DMS79 treated with DMSO at 0.1 percent for 48 hours (cell line): ENCODE measurements at regions not wholly inside any gene's neighbourhood (a gene's known extent, or its start where the extent isn't known, plus 50 kb on each side); places are given as distances from the start of the nearest gene placed in this dataset.
"Not testable (repeated sequence)": the region's sequence is repeated elsewhere in the genome, so short reads cannot be mapped to it uniquely, and the experiment has no call there.

ENCODE experiments used
- DNase-seq: peaks from one replicate; lab custom pipeline; 2025; lab: John Stamatoyannopoulos, UW

DNA sequence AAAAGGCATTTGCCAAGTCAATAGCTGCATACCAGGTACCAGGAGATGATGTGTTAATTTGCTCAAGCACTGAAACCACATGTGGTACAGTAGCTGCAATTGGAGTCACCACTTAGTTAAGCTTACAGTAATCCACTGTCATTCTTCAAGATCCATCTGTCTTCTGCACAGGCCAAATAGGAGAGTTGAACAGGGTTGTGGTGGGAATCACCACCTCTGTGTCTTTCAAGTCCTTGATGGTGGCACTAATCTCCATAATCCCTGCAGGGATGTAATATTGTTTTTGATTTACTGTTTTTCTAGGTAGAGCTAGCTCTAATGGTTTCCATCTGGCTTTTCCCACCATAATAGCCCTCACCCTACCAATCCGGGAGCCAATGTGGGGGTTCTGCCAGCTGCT lies 91.9 kb downstream of the FCRL5 start:
- no peak for DNase-seq

DNA sequence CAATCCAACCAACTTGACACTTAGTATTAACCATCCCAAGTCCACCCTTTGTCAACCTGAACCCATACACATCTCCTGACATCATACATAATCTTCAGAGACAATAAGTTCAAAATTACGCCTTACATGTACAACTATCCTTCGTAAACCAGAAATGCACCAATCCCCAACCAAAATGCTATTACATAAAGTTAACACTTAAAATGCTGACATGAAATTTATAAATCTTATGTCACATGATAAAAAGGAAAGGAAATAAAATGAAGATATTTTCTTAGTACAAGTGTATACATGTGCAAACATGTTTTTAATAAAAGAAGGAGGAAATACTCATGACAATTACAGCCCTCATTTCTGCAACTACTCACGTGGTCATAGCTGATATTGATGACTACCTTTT lies 95.0 kb downstream of the FCRL5 start:
- DNase-seq, result no peak

DNA sequence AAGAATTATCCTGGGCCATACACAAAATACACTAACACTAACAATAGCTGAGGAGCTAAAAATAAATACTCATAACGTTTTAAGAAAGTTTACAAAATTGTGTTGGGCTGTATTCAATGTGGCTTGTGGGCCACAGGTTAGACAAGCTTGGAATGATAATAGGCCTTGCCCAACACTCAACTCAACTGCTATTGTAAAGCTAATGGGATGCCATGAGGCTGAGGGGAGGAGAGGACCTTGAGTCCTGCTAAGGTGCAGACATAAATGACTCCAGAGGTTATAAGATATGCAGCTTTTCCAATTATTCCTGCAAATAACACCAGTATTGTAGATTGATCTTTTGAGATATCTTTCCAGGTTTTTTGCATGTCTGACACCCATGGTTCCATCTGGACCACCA lies 97.0 kb downstream of the FCRL5 start:
- DNase-seq, result no peak

DNA sequence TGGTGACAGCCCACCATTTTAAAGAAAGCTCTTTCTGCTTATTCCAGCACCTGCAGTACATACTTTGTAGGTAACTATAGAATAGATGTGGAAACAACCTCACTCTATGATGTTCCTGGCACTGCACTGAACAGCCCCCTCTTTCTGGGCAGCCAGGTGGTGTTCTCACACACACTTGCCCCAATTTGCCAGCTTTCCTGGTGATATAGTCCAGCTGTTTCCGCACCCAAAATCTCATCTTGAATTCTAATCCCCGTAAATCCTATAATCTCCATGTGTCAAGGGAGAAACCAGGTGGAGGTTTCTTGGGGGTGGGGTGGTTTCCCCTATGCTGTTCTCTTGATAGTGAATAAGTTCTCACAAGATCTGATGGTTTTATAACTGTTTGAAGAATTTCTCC lies 102.2 kb downstream of the FCRL5 start:
- no peak for DNase-seq

DNA sequence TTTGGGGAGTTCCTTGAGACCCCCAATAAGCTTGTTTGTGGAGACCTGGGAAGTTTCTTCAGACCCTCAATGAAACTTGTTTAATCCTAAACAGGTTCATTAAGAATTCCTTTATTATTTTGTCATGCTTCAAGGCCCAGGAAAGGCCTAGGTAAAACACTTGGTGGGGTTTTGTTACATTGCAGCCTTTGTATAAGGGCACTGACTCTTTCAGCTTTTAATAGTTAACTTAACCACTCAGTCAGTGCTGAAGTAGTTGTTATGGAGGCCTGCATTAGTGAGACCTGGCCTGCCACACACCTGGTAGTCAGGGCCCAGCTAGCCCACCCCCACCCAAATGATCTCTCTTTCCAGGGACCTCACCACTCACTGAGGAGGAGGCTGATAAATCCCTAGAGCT lies 103.7 kb downstream of the FCRL5 start:
- no peak for DNase-seq

DNA sequence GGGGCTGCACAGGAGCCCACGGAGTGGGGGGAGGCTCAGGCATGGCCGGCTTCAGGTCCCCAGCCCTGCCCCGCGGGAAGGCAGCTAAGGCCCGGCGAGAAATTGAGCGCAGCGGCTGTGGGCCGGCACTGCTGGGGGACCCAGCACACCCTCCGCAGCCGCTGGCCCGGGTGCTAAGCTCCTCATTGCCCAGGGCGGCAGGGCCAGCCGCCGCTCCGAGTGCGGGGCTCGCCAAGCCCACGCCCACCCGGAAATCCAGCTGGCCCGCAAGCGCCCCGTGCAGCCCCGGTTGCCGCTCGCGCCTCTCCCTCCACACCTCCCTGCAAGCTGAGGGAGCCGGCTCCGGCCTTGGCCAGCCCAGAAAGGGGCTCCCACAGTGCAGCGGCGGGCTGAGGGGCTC lies 106.0 kb downstream of the FCRL5 start:
- not testable (repeated sequence) for DNase-seq

DNA sequence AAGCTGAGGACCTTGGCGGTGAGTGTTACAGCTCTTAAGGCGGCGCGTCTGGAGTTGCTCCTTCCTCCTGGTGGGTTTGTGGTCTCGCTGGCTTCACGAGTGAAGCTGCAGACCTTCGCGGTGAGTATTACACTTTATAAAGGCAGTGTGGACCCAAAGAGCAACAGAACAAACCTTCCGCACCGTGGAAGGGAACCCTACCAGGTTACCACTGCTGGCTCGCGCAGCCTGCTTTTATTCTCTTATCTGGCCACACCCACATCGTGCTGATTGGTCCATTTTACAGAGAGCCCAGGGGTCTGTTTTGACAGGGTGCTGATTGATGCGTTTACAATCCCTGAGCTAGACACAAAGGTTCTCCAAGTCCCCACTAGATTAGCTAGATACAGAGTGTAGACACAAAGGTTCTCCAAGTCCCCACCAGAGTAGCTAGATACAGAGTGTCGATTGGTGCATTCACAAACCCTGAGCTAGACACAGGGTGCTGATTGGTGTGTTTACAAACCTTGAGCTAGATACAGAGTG lies 106.6 kb downstream of the FCRL5 start:
- DNase-seq, result not testable (repeated sequence)

DNA sequence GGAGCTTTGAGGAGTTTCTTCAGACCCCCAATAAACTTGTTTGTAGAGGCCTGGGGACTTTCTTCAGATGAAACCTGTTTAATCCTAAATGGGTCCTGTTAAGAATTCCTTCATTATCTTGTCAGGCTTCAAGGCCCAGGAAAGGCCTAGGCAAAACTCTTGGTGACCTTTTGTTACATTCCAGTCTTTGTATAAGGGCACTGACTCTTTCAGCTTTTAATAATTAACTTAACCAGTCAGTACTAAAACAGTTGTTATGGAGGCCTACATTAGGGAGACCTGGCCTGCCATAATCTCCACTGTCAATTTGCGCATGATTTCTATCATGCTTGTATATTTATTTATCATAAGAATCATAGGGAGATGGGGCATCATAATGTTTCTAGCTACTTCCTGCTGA lies 110.2 kb downstream of the FCRL5 start:
- DNase-seq, result no peak

DNA sequence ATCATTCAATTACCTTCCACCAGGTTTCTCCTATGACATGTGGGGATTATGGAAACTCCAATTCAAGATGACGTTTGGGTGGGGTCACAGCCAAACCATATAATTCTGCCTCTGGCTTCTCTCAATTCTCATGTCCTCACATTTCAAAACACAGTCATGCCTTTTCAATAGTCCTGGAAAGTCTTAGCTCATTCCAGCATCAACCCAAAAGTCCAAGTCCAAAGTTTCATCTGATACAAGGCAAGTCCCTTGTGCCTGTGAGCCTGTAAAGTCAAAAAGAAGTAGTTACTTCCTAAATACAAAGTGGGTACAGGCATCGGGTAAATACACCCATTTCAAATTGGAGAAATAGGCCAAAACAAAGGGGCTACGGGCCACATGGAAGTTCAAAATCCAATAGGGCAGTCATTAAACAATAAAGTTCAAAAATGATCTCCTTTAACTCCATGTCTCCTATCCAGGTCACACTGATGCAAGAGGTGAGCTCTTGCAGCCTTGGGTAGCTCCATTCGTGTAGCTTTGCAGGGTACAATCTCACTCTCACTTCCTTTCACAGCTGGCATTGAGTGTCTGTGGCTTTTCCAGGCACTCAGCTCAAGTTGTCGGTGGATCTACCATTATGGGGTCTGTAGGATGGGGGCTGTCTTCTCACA lies 112.9 kb downstream of the FCRL5 start:
- no peak for DNase-seq

DNA sequence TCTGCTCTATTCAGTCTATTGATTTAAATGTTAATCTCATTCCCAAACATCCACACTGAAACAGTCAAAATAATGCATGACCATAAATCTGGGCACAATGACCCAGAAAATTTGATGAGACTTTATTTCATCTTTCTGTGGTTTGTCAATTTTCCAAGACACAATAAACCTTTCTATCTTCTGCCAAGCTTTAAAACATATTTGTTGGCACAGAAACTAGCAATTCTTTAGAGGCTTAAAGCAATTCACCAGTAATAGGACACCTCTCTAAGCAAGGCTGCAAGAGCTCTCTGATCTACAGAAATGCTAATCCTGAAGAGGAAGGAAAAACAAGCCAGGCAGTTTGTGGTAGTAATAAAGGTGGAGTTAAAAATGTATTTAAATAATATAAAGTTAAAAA lies 113.7 kb downstream of the FCRL5 start:
- DNase-seq, result no peak

DNA sequence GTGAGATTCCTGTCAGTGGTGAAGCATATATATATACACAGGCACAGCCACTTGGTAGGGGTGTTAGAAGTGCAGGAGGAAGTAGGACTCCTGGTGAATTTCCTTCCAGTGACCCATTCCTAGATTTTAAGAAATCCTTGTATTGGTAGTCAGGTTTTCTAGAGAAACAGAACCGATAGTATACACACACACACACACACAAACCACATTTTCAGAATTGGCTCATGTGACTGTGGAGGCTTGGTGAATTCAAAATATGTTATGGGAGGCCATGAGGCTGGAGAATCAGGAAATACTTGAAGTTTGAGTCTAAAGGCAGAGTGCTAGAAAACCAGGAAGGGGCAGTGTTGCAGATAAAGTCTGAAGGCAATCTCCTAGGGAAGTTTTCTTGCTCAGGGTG lies 114.2 kb downstream of the FCRL5 start:
- no peak for DNase-seq

DNA sequence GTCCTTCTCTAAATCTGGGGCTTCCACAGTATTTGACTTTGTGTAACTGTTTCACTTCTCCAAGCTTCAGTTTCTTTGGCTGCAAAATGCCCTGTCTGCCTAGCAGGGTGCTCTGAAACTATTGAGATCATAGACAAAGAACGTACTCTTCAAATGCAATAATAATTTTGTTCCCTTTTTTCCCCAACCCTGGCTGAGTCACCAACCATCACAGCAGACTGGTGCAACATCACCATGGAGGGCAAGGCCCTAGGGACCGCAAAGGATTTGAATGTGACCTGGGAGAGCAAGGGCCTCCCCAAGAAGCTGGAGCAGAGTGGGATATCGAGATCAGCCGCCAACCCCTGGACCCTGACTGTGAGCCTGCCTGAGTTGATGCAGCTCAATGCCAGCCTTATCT lies 115.0 kb downstream of the FCRL5 start:
- no peak for DNase-seq

DNA sequence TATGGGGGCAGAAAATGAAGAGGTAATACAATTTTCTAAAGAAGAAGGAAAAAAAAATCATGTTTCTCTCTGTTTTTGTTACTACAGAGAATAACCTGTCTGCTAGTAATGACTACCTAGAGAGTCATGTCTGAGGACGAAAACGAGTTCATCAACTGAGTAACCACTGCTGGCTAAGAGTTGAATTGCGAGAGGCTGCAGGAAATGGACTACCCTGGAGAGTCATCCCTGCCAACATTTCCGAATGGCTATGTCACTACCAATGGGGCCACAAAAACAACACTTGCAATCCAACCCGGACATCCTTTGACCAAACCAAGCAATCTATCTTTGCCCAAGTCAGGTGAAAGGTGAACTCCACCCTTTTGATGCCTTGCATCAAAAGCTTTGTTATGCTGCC lies 120.6 kb downstream of the FCRL5 start:
- DNase-seq, result no peak

DNA sequence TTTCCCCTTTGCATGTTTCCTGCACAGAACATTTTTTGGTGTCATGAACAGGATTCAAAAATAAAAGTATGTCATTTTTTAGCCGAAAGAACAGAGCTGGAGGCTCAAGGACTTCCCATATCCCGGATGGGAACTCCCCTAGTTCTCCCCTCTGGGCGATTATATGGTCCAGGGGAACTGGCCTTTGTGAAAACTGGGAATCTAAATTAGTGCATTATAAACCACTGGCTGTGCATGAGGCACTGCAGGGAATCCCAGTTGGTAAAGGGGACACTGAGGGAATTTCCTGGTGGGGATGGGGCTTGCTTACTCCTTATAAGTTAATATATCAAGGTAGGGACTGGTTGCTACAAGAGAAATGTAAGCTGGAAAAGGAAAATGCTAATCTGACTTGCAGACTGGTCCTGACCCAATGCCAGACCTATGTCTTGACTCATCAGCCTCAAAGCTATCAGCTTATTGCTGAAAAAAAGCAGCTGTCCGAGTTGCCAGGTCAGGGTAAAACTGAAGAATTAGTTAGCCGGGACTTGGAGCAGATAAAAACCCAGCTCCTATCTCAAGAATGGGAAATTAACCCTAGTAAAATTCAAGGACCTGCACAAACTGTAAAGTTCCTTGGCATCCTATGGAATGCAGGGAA lies 122.6 kb downstream of the FCRL5 start:
- DNase-seq, result no peak

DNA sequence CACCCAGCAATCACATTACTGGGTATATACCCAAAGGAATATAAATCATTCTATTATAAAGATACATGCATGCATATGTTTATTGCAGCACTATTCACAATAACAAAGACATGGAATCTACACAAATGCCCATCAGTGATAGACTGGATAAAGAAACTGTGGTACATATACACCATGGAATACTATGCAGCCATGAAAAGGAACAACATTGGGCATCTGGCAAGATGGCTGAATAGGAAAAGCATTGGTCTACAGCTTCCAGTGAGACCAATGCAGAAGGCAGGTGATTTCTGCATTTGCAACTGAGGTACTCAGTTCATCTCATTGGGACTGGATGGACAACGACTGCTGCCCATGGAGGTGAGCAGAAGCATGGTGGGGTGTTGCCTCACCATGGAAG lies 128.6 kb downstream of the FCRL5 start:
- not testable (repeated sequence) for DNase-seq

DNA sequence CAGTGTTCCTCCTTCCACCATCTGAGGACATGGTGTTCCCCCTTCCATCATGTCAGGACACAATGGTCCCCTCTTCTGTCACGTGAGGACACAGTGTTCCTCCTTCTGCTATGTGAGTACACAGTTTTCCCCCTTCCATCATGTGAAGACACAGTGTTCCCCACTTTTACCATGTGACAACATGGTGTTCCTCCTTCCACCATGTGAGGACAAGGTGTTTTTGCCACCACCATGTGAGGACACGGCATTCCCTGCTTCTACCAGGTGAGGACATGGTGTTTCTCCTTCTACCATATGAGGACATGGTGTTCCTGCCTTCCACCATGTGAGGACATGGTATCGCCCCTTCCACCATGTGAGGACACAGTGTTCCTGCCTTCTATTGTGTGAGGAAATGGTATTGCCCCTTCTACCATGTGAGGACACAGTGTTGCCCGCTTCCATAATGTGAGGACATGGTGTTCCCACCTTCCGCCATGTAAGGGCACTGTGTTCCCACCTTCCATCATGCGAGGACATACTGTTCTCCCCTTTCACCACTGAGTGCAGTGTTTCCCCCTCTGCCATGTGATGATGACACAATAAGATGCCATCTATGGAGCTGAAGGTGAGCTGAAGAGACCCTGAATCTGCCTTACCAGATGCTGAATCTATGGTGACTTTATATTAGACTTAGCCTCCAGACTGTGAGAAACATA lies 132.3 kb downstream of the FCRL5 start:
- no peak for DNase-seq

DNA sequence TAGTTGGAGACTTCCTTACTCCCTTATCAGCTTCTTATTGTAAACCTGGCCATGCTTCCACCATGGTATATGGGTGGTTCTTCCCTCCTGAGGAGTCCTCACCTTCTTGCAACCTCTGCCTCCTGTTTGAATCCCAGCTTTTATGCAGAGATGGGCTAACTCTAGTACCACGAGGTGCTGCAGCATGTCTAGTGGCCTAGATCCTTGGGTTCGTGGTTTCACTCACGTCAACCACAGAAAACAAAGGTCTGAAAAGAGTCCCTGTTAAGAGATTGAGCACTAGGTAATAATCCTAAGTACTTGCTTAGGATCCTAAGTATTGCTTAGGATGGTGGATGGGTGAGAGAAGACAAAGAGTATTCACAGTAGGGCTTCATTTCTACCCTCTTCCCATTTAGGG lies 133.7 kb downstream of the FCRL5 start:
- DNase-seq, result no peak

DNA sequence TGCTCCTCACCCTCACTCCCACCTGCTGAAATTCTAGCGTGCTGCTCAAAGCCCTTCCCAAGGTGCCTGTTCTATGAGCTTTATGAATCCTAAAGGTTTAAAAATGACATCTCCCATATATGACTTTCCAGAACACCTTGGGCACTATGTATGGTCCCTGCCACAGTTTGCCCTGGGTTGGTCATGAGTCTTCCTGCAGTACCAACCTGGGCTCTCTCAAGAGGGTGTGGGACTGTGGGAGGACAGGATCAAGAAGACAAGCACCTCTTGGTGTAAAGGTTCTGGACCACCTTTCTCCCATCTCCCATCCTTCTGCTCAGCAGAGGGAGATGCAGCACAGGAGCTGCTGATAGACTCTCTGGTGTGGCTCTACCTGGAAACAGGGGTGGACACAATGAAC lies 134.1 kb downstream of the FCRL5 start:
- no peak for DNase-seq

DNA sequence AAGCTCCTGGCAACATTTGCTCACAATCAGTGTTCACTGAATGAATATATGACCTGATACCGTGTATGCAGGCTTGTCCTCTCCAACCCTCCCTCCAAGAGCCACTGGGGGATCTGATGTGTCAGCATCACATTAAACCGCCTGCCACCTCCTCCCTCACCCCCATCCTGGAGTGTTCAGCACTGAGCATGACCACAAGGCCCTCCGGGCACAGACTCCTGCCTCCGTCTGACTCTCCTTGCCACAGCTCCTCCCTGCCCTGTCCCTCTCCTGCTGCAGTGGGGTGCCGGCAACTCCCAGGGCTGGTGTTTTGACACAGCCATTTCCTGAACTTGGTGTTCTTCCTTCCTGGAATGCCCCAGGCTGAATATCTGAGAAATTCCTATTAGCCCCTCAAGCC lies 136.7 kb downstream of the FCRL5 start:
- no peak for DNase-seq

DNA sequence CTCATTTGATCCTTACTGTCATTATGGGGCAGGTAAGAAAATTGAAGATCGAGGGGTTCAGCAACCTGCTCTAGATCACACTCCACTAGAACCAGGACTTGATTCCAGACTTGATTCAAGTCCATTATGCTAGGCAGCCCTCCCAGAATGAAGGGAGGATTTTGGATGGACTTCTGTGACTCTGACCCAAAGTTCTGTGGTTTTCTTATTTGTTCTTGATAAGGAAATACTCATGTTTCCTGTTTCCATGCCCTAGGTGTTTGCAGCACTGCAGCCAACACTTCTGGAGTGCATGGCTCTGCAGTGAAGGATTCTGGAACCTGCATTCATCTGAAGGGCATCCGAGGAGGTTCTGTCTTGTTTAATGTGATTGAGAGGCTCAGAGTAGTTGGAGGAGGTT lies 140.0 kb downstream of the FCRL5 start:
- DNase-seq, result no peak

DNA sequence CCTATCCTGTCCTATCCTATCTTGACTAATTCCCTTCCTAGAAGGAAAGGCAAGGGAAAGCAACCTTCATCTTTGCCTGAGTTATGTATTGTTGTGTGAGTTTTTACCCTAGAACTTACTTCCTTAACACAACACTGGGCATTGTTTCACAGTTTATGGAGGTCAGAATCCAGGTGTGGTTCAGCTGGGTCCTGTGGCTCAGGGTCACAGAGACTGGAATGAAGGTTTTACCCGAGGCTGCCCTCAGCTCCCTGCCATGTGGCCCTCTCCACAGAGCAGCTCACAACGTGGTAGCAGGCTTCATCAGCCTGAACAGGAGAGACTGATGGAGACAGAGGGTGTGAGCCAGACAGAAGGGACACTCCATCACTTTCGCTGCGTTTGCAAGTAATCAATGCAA lies 140.5 kb downstream of the FCRL5 start:
- DNase-seq, result no peak

DNA sequence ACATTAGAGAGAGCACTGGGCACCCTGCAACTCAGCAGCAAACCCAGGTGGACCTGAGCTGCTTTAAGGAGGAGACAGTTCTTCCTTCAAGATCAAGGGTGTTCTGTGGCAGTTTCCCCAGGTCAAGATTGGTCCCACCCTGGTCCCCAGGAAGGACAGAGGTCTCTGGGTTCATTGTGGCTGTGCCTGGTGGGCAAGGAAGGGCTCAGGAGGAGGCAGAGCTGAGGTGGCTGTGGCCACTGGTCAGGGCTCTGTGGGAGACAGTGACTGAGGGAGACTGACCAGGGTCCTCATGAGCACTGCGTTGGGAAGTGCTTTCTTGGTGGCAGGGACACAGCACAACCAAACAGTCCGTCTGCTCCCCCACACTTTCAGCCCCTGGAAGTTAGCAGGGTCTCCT lies 141.3 kb downstream of the FCRL5 start:
- no peak for DNase-seq

DNA sequence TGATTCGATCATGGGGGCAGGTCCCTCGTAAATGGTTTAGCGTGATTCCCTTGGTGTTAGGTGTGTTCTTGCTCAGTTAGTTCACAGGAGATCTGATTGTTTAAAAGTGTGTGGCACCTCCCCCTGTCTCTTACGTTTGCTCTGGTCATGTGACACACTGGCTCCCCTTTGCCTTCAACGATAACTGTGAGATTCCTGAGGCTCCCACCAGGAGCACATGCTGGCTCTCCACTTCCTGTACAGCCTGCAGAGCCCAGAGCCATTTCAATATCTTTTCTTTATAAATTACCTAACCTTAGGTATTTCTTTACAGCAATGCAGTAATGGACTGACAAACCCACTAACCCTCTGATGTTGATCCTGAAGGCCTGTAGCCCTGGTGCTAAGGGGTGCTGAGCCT lies 141.9 kb downstream of the FCRL5 start:
- no peak for DNase-seq
